Fibroblast of skin of abdomen (primary cell): ENCODE measurements at regions not wholly inside any gene's neighbourhood (a gene's known extent, or its start where the extent isn't known, plus 50 kb on each side); places are given as distances from the start of the nearest gene placed in this dataset.

Source experiments
- DNase-seq: peaks from one replicate; pipeline ENCODE4 v3.0.0-alpha.2; 2013

GRCh38 chr11:122229078-122229477, 113.1 kb upstream of the BLID start:
- DNase-seq = peak; percentile 99

- DNase-seq = peak; percentile 99
These were observed 110.9 kb upstream of the BLID start for GRCh38 chr11:122226810-122227379.

DNA sequence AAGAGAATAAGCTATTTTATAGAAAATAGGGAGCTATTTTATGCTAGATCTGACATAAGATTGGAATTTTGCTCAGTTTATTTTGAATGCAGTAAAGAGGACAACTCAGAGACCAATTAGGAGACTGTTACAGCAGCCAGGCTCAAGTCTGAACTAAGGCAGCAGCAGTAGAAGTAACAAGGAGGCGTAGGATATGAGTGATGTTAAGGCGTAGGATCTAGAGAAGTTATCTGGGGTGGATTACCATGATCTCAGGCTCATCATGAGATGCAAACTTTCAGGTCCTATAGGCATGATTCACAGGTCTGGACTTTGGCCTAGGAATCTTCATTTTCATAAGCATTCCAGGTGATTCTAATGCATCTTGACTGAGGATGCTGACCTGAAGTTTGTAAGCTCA, 108.9 kb upstream of the BLID start:
- DNase-seq = no peak

DNA sequence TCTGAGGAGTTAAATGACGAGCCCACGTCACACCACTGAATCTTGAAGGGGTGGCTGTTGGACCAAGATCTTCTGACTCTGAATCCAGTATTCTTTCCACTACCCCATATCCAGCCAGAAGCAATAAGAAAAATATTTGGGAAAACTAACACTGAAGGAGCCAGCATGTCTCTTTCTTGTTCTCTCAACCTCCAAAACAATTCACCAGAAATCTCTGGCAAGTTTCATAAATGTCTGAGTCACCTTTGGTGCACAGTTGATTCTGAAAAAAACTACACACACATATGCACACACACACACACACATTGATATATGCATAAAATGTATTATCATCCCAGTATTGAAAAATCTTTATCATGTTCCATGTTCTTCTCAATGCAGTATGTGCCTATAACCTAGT, 104.3 kb upstream of the BLID start:
- DNase-seq = peak; percentile 63

DNA sequence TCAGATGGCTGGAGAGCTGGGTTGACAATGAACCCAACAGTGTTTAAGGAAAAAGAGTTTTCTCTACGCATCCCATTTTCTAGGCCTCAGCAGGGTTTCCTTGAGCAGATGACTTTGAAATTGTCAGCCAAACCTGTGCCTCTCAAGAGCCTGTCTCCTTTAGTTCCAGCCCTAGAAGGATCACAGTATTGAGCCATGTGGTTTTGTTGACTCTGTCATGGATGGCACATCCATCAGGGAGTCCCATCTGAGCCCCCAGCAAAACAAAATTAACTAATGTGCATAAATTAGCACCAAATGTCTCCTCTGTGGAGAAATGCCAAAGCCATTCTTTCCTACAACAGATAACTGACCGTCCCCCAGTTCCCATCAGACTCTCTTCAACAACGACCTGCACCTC, 103.8 kb upstream of the BLID start:
- DNase-seq = no peak

DNA sequence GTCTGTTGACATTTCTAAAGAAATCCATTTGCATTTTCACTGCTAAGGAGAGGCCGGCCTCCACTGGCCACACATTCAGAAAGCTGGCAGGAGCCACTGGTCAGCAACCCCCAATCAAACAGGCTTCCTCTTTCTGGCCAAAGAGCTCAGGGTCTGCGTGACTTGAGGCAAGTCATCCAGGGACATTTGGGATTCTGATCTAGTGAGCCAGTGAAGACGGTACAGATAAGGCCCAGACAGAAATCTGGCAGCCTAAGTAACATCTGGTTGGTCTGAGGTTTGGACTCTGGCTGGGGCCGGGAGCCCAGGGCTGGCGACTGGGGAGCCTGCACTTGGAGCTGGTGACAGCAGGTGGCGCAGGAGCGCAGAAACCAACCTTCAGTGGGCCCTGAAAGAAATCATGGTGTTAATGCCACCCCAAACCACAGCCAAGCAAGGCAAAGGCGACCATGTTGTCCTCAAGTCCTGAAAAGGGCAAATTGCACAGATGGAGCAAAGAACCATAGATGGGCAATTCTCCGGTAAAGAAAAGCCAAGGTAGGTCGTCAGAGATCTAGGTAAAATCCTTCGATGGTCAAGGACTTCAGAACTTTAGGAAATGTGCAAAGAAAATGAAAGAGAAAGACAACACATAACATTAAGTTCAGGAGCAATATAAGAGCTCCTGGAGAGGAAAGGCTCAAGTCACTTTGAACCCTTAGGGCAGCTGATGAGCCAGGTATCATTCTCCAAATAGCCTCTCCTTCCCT, 99.4 kb upstream of the BLID start:
- peak; percentile 90 for DNase-seq

DNA sequence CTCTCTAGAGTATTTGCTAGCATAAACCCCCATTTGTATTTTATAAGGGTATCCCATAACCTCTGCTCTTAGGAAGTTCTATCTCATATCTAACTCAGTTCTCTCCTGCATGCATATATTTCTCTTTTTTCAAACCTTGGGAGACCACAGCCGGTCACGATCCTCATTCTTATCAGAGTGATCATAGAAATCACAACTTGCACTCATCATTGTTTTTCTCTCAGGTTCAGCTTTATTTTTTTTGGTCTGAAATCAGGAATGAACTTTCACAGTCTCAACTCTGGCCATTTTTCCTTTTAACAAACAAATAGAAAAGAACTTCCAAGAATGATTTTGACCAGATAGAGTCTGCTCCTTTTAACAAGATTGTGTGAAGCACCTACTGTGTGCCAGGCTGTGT, 98.6 kb upstream of the BLID start:
- DNase-seq = peak; percentile 40

DNA sequence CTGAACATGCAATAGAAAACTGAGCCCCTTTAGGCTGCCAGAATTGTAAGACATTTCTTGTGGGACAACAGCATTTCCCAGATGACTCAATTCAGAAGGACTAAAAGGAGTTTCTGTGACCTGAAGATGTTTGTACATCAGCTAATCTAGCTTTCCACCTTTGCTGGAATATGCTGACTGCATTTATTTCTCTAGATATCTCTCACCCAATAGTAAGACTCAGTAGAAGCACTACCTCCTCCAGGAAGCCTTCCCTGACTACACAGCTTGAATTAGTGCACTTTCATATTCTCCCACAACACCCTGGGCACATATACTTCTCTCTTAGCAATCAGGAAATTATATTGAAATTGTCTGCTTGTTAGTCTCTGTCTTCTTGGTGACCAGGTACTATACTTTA, 98.1 kb upstream of the BLID start:
- DNase-seq = no peak

- DNase-seq = no peak
These were observed 97.2 kb upstream of the BLID start for GRCh38 chr11:122213171-122213570.

DNA sequence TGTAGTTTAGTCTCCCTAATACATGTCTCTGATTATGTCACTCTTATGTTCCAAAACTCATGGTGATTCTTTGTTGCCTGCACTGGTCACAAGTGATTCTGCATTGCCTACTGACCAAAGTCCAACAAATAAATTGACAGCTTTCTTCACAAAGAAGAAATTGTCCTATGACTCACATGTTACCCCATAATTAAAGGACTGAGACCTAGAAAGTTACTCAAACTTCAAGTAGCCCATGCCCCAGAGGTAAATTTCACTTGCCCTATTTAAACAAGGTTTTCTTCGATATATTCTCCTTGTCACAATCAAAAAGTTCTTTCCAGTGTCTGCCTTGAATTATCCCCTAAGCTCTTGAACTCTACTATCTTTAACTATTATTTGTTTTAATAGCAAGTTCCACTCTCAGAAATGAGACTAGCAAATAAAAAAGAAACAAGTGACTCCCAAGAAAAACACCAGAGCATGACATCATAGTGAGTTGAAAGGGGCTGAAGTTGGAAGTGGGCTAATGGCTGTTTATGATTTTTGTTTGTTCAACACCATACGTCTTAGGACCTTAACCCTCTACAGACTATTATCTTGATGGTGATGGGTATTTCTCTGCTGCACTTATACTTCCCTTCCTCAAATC, 94.5 kb upstream of the BLID start:
- DNase-seq = no peak

DNA sequence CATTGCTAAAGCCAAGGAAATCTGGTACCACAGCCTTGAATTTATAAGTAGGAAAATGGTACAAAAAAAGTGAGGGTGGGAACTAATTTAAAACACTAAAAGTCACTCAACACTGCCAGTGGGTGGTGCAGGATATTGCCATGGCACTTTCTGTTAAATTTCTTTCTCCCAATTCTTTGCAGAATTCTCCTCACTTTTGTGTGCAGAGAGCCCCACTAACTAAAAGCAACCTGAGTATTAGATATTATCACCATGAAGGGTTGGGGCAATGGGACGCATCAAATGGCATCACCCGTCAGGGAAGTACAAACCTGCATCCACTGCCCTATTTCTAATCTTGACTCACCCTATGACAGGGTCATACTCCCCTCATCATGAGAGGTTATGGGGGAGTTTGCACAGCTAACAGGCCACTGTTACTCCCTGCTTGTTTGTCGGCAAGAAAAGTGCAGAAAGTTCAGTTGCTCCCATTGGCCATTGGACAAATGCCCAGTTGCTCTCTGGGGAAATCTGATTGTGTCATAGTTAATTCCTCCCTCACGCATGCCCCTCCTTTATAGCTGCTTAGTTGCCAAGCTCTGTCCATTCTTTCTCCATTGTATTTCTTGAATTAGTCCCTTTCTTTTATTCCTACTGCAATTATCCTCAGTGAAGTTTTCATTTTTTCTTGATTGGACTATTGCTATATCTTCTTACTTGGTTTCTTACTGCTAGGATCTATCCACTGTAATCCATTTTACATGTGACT, 93.8 kb upstream of the BLID start:
- DNase-seq = peak; percentile 80

GRCh38 chr11:122207921-122208764, 92.1 kb upstream of the BLID start:
- DNase-seq = peak; percentile 24

- peak; percentile 63 for DNase-seq
These were observed 91.5 kb upstream of the BLID start for GRCh38 chr11:122207505-122207904.

DNA sequence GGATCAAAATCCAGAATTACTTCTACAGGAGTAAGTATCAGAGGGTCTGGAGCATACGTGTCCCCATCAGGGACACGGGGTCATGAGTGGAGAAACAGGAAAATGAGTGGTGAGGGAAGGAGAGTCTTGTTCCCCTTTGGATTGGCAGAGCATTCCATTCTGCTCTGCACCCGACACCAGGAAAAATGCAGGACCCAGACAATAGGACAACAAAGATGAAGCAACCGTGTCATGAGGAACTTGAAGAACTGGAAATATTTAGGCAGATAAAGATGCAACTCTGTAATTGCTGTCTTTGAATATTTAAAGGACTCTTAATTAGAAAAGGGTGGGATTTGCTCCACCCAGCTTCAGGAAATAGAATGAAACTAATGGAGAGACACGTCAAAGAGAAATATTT, 89.0 kb upstream of the BLID start:
- peak; percentile 50 for DNase-seq

DNA sequence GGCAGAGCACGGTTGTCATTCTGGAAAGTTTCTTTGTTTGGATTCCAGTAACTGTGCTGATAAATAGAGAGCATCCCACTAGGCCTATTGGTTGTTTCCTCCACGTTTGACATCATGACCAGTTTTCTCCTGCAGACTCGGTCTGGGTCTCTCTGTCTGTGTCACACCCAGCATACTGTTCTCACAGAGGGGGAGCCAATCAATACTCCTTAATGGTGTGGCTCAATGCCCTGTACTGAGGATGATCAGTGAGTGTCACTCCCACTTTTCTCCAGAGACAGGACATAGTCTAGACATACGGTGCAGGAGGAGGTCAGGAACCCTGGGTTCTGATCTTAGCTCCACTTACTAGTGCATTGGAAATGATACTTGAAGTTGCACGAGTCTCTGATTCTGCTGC, 88.2 kb upstream of the BLID start:
- DNase-seq = peak; percentile 36

DNA sequence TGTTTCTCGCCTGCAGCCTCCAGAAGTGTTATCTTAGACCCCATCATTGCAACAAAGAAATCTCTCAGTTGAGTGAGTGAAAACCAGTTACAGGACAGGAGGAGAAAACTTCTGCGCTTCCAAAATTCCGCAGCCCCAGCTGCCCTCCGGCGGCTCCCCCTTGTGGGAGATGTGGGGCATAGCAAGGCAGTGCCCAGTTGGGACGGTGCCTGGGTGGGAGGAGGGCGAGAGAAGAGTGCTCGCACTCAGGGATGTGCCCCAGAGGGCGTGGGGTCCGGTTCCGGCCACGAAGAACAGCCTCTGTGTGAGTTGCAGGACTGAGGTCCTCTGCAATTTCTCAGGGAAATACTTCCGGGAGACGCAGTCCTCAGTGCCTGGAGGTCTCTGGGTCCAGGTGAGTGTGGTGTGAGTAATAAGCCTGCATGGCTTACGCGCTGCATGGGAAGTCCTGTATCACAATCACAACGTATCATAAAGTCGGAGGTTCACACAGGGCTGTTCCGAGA, 87.0 kb upstream of the BLID start:
- DNase-seq = peak; percentile 77

DNA sequence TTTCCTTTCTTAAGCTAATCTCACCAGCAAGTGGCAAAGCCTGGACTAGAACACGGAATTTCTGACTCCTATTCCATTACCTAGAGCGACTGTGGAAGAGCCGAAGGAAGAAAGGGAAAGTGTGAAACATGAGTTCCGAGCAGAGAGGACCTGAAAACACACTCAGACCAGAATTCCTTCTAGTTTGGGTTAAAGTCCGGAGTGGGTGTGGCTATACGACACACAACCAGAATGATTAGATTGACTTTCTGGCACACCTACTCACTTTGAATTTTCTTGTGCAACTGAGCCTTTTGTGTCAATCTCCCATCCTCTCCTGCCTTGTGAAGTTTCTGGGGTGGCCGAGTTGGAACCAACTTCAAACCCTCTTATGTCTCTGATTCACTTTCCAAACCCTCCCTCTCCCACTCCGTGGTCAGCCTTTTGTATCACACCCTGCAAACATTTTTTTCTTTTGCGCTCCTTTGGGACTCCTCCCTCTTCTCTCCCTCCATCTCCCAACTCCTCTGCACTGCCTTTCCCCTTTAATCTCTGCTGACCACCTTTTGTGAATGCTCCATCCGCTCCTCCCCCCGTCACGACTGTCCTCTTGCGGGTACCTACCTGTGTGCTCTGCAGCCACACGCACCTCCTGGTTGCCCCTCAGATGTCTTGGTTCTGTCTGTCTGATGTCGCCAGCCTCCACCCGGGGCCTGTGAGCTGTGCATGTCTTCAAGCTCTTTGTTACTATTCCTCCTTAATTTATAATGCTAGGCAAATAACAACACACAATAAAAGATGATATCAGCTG, 86.3 kb upstream of the BLID start:
- DNase-seq = peak; percentile 89

- no peak for DNase-seq
These were observed 85.1 kb upstream of the BLID start for GRCh38 chr11:122201106-122201505.

GRCh38 chr11:122199661-122200060, 83.6 kb upstream of the BLID start:
- peak; percentile 42 for DNase-seq

GRCh38 chr11:122198291-122198983, 82.4 kb upstream of the BLID start:
- DNase-seq = no peak
